SKM-1 (cell line): ENCODE measurements at regions not wholly inside any gene's neighbourhood (a gene's known extent, or its start where the extent isn't known, plus 50 kb on each side); places are given as distances from the start of the nearest gene placed in this dataset.

Experiments used
- DNase-seq: peaks from one replicate; lab custom pipeline; 2025; ENCODE audit not compliant: unreplicated experiment; lab: John Stamatoyannopoulos, UW

- DNase-seq: no peak
Measured at GRCh38 chr2:120809151-120809550, 73.5 kb downstream of the GLI2 start.

- DNase-seq: no peak
Measured at GRCh38 chr2:120809609-120810440, 74.2 kb downstream of the GLI2 start.

- no peak for DNase-seq
Measured at GRCh38 chr2:120810639-120811038, 75.0 kb downstream of the GLI2 start.

- DNase-seq: no peak
Measured at GRCh38 chr2:120812866-120813265, 77.2 kb downstream of the GLI2 start.

GRCh38 chr2:120814352-120814751 is 78.7 kb downstream of the GLI2 start:
- no peak for DNase-seq

- DNase-seq: no peak
Measured at GRCh38 chr2:120815292-120815691, 79.6 kb downstream of the GLI2 start.

GRCh38 chr2:120817136-120817955 is 81.7 kb downstream of the GLI2 start:
- DNase-seq: no peak

GRCh38 chr2:120817956-120818325 is 82.3 kb downstream of the GLI2 start:
- DNase-seq: no peak

- DNase-seq: no peak
Measured at GRCh38 chr2:120818441-120818920, 82.8 kb downstream of the GLI2 start.

- DNase-seq: no peak
Measured at GRCh38 chr2:120819720-120820210, 84.1 kb downstream of the GLI2 start.

- DNase-seq: no peak
Measured at GRCh38 chr2:120820263-120820952, 84.7 kb downstream of the GLI2 start.

- DNase-seq: no peak
Measured at GRCh38 chr2:120820953-120821279, 85.2 kb downstream of the GLI2 start.

GRCh38 chr2:120821446-120822160 is 85.9 kb downstream of the GLI2 start:
- DNase-seq: no peak

GRCh38 chr2:120822933-120823332 is 87.3 kb downstream of the GLI2 start:
- DNase-seq: no peak

- no peak for DNase-seq
Measured at GRCh38 chr2:120823551-120823950, 87.9 kb downstream of the GLI2 start.

GRCh38 chr2:120824246-120824645 is 88.6 kb downstream of the GLI2 start:
- no peak for DNase-seq

- DNase-seq: no peak
Measured at GRCh38 chr2:120825370-120826259, 89.9 kb downstream of the GLI2 start.

GRCh38 chr2:120826260-120826648 is 90.6 kb downstream of the GLI2 start:
- DNase-seq: no peak

- DNase-seq: no peak
Measured at GRCh38 chr2:120826716-120827410, 91.2 kb downstream of the GLI2 start.
